ENCODE measurements at regions not wholly inside any gene's neighbourhood (a gene's known extent, or its start where the extent isn't known, plus 50 kb on each side); places are given as distances from the start of the nearest gene placed in this dataset.

GRCh38 chr2:57105694-57106093, 921.9 kb downstream of the CCDC85A start:
- no peak overlapping the region for H2AFZ ChIP-seq (ENCODE audit: low read length)
- H3K27me3 ChIP-seq (replicated peaks; ENCODE audit: insufficient read depth, low read length): no peaks in the 10 kb centered on the region
- H3K9me2 ChIP-seq (replicated peaks; ENCODE audit: insufficient read depth, low read length): no peaks in the 10 kb centered on the region
- H3K9ac ChIP-seq (ENCODE audit: low read length): no peak overlapping the region
- H3K4me3 ChIP-seq (ENCODE audit: low read length): no peak overlapping the region
- no peak for DNase-seq
- no peaks in the 10 kb centered on the region for H4K20me1 ChIP-seq (ENCODE audit: insufficient read depth, low read length)
- no peaks in the 10 kb centered on the region for H3K4me1 ChIP-seq (ENCODE audit: low read length)
- no peaks in the 10 kb centered on the region for H3K79me2 ChIP-seq (ENCODE audit: low read length)
- no peak for TF ChIP-seq CTCF (IDR thresholded peaks at IDR 0.05; ENCODE audit: low read length)
- H3K27ac ChIP-seq (ENCODE audit: low read length): no peak overlapping the region
- H3K36me3 ChIP-seq (replicated peaks; ENCODE audit: insufficient read depth, low read length): no peaks in the 10 kb centered on the region
- no peak overlapping the region for H3K4me2 ChIP-seq (ENCODE audit: low read depth, low read length)
- H3K9me3 ChIP-seq (replicated peaks; ENCODE audit: insufficient read depth, low read length): no peaks in the 10 kb centered on the region
- no peaks in the 10 kb centered on the region for H3F3A ChIP-seq (ENCODE audit: insufficient read depth, low read length)

GRCh38 chr2:57107353-57107752, 923.6 kb downstream of the CCDC85A start:
- Histone ChIP-seq H4K20me1 (ENCODE audit: insufficient read depth, low read length) (no peaks in the 10 kb centered on the region), H3F3A (ENCODE audit: insufficient read depth, low read length) (no peaks in the 10 kb centered on the region), H3K4me2 (ENCODE audit: low read depth, low read length) (no peak overlapping the region), H3K36me3 (replicated peaks; ENCODE audit: insufficient read depth, low read length) (no peaks in the 10 kb centered on the region), H3K9me2 (replicated peaks; ENCODE audit: insufficient read depth, low read length) (no peaks in the 10 kb centered on the region), H3K27me3 (replicated peaks; ENCODE audit: insufficient read depth, low read length) (no peaks in the 10 kb centered on the region), H3K9me3 (replicated peaks; ENCODE audit: insufficient read depth, low read length) (no peaks in the 10 kb centered on the region), H3K4me1 (ENCODE audit: low read length) (no peaks in the 10 kb centered on the region), H3K27ac (ENCODE audit: low read length) (no peak overlapping the region), H3K79me2 (ENCODE audit: low read length) (no peaks in the 10 kb centered on the region), H3K4me3 (ENCODE audit: low read length) (no peak overlapping the region), H3K9ac (ENCODE audit: low read length) (no peak overlapping the region), H2AFZ (ENCODE audit: low read length) (no peak overlapping the region)
- no peak for TF ChIP-seq CTCF (IDR thresholded peaks at IDR 0.05; ENCODE audit: low read length)
- TF ChIP-seq EZH2 (optimal IDR thresholded peaks at IDR 0.05; ENCODE audit: low read depth, low read length): no peak
- TF ChIP-seq EZH2phosphoT487 (IDR thresholded peaks at IDR 0.05; ENCODE audit: low read length): no peak
- DNase-seq: no peak

- no peak overlapping the region for H3K9ac ChIP-seq (ENCODE audit: low read length)
- H3K9me3 ChIP-seq (replicated peaks; ENCODE audit: insufficient read depth, low read length): no peaks in the 10 kb centered on the region
- DNase-seq: no peak
Measured at GRCh38 chr2:57111531-57111930, 927.7 kb downstream of the CCDC85A start.

More at GRCh38 chr2:57111531-57111930, 927.7 kb downstream of the CCDC85A start:
- no peaks in the 10 kb centered on the region for H4K20me1 ChIP-seq (ENCODE audit: insufficient read depth, low read length)
- H3K27me3 ChIP-seq (replicated peaks; ENCODE audit: insufficient read depth, low read length): no peaks in the 10 kb centered on the region
- no peak overlapping the region for H2AFZ ChIP-seq (ENCODE audit: low read length)
- no peak overlapping the region for H3K4me2 ChIP-seq (ENCODE audit: low read depth, low read length)
- no peaks in the 10 kb centered on the region for H3K4me1 ChIP-seq (ENCODE audit: low read length)
- no peak overlapping the region for H3K27ac ChIP-seq (ENCODE audit: low read length)
- no peaks in the 10 kb centered on the region for H3K9me2 ChIP-seq (replicated peaks; ENCODE audit: insufficient read depth, low read length)
- no peak for TF ChIP-seq CTCF (IDR thresholded peaks at IDR 0.05; ENCODE audit: low read length)
- TF ChIP-seq EZH2 (optimal IDR thresholded peaks at IDR 0.05; ENCODE audit: low read depth, low read length): no peak
- TF ChIP-seq EZH2phosphoT487 (IDR thresholded peaks at IDR 0.05; ENCODE audit: low read length): no peak
- no peaks in the 10 kb centered on the region for H3K79me2 ChIP-seq (ENCODE audit: low read length)
- H3K36me3 ChIP-seq (replicated peaks; ENCODE audit: insufficient read depth, low read length): no peaks in the 10 kb centered on the region
- no peaks in the 10 kb centered on the region for H3F3A ChIP-seq (ENCODE audit: insufficient read depth, low read length)
- H3K4me3 ChIP-seq (ENCODE audit: low read length): no peak overlapping the region
